HG03439 (cell line): ENCODE measurements at regions not wholly inside any gene's neighbourhood (a gene's known extent, or its start where the extent isn't known, plus 50 kb on each side); places are given as distances from the start of the nearest gene placed in this dataset.

Source experiments
- ATAC-seq: cut with Tn5 transposase; IDR thresholded peaks from one replicate; pipeline ENCODE4 v1.9.1; 2021; ENCODE audit warnings: mild to moderate bottlenecking, moderate library complexity; ENCODE audit not compliant: unreplicated experiment

DNA sequence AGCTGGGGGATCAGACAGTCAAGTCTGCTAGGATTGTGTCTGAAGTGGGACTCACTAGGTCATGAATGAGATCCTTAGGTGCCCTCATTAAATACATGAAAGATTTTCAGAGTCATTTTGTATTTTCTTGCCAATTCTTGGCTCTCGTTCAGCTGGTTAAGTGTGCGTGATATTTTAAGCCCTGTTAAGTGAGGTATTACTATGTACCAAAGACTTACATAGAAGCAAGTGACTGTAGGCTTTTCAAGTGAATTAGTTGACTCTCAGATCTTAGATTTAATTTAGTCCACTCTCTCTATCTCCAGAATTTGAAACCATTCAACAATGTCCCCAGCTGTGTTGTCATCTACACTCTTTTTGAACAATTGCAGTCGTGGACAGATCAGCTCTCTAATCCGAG, 219.4 kb downstream of the FOXL1 start:
- ATAC-seq: no peak

DNA sequence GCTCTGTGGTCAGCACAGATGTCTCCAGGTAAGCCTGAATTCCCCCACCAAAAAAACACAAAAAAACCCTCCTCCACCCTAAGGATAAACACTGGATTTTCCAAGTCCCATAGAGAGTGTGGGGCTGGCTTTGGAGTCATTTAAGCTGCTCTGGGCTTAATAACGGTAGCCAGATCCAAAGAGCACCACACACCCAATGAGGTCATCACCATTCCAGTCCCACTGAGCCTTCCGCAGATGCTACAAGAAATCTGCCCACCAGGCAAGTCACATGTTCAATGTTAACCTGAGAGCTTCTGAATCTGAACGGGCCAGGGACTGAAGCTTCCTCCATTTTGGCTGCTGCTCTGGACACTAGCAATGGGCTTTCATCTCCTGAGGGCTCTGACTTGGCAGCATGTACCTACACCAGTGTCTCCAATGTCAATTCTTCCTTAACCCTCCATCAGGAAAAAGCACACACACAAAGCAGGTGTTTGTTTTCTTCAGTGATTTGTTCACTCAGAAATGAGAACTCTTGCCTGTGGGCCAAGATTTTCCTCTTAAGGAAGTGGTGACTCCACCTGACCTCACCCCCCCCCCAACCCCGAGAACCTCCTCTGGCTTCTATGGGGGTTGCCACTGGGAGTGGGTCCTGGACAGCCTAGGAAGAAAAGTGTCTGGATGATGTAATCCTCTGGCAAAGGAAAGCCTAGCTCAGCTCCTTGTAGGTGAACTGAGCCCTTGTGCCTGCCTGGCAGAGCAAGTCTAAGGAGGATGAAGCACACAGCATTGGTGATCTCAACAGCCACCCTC, 220.1 kb downstream of the FOXL1 start:
- no peak for ATAC-seq

DNA sequence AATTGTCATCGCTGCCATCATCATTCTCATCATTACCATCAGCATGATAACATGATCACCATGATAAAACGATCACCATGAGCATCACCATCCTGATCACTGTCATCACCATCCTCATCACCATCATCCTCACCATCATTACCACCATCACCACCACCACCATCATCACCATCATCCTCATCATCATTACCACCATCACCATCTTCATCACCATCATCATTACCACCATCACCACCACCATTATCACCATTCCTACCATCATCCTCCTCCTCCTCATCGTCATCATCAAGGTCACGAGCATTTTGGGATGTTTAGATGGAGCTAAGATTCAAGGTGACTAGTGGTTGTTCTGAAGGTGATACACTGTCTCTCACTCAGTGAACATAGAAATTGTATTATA, 221.0 kb downstream of the FOXL1 start:
- ATAC-seq: no peak

DNA sequence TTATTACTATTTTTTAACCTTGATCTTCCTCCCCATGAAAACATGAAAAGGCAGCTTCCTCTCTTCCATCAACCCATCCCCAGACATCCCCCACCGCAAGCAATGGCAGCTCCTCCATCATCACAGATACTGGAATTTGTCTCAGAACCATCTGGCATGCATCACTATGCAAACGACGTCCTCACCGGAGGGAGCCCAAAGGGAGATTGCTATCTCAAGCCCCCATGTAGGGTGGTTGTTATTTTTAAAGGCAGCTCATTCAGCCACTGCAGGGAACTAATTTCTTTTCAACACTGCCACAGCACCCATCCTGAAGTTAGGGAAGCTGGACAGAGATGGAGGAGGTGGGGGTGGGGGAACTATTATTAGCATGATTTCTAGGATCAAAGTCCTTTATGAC, 222.5 kb downstream of the FOXL1 start:
- no peak for ATAC-seq

DNA sequence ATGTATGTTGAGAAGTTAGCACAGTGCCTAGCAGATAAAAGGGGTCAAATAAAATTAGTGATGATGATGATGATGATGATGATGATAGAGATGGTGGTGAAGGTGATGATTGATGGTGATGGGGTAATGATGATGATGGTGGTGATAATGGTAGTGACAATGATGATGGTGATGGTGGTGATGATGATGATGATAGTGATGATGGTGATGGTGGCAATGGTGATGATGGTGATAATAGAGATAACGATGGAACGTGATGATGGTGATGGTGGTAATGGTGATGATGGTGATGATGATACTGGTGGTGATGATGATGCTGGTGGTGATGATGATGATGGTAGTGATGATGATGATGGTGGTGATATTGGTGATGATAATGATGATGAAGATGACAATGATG, 223.7 kb downstream of the FOXL1 start:
- no peak for ATAC-seq

DNA sequence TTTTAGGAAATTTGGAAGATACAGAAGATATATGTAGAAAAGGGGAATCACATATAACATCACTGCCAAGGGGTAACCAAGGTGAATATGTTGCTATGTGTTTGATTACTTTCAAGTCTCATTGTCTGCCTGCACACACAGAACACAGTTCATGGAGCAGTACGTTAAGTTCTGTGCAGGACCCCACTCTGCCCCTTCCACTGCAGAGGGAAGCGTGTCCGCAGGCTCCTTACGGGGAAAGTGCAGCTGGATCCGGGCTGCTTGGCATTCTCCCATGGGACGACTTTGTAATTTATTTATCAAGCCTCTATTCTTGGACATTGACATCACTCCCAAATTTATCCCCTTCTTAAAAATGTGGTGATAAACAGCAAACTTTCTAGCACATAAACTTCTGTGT, 226.8 kb downstream of the FOXL1 start:
- no peak for ATAC-seq

DNA sequence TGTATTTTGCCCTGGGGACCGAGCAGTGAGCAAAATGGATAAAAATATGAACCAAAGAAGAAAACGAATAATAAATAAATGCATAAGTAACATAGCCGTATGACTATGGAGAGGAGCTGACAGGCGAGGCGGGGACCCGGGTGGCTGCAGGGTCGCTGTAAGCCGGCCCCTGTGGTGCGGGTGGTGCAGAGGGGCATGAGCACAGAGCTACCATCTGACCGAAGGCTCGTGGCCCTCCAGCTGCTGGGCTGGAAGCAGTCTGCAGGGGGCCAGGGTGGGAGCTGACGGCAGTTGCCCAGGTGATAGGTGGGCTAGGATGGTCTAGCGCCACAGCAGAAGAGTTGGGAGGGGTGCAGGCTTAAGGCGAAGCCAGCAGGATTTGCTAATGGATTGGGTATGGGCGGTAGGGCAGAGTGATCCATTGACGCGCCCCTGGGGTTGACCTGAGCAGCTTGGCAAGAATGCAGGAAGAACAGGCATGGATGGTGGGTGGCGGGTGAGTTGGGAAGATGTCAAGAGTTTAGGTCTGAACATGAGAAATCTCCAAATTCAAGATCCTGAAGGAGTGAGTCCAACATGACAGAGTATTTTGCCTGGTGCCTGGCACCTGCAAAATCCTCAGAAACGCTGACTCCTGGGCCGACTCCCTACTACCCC, 228.0 kb downstream of the FOXL1 start:
- no peak for ATAC-seq

DNA sequence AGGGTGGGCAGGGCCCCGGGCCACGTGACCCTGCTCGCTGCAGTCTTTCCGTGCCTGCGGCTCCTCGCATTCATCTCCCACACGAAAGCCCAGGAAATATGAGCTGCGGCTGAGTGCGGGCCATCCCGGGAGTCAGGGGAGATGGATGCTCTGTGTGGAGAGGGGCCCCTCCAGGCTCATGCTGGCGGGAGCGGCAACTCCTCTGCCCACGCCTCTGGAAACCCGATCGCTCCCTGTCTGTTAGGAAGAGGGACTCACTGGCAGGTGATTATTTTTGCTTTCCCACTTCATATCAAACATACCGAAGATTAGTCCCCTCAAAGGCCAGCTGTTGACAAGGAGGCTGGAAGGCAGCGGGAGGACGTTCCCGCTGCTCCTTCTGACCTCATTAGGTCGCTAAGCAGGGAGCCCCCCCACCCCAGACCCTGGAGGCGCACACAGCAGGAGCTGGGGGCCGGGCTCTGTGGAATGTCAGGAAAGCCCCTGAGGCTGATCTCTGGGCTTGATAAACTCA, 228.5 kb downstream of the FOXL1 start:
- ATAC-seq: no peak

DNA sequence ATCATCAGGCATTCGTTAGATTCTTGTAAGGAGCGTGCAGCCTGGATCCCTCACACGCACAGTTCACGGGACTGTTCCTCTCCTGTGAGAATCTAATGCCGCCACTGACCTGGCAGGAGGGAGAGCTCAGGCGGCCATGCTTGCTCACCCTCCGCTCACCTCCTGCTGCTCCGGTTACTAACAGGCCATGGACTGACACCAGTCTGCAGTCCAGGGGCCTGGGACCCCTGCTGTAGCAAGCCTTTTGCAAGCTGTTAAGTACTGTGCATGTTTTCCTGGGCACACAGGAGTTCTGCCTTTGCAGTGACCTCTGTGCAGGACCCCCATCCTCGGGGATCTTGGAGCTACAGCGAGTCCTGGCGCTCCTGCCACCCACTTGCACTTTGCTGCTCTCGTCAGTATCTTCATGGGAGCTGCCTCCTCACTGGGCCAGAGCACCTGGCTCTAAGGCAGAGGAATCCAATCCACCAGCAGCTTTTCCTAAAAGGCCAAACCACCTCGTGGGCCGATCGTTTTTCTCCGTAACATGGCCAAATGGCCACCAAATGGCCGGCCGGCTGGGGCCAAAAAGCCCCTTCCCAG, 230.6 kb downstream of the FOXL1 start:
- ATAC-seq: no peak

DNA sequence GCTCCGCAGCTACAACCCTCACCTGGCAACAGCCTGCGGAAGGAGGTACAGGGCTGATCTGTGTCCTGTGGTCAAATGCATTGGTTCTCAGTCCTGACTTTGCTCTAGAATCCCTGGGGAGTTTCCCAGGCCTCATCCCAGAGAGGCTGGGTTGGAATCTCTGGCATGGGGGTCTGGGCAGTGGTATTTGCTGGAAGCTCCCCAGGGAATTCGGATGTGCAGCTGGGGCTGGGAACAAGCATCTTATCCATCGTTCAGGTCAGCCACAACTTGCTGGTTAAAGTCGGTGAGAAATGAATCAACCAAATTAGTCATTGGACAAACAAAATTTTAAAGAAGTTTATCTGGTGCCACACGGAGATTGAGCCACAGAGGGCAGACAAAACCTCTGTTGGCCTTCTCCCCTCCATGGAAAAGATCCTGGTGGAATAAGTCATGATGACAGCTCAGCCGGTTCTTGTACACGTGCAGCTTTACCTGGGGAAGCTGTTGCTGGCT, 231.2 kb downstream of the FOXL1 start:
- ATAC-seq: no peak

DNA sequence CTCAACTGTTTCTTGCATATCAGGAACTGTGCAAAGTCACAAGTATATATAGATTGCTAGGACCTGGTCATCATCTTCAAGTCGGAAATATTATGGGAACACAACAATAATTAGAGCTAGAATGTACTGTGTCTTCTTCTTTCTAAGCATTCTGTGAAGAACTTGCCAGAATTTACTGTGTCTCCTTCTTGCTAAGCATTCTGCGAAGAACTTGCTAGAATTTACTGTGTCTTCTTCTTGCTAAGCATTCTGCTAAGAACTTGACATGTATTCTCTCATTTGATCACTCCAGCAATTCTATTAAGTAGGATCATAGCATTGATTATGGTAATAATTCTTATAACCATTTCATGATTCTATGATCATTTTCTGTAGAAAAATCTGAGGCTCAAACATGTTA, 231.7 kb downstream of the FOXL1 start:
- ATAC-seq: no peak

DNA sequence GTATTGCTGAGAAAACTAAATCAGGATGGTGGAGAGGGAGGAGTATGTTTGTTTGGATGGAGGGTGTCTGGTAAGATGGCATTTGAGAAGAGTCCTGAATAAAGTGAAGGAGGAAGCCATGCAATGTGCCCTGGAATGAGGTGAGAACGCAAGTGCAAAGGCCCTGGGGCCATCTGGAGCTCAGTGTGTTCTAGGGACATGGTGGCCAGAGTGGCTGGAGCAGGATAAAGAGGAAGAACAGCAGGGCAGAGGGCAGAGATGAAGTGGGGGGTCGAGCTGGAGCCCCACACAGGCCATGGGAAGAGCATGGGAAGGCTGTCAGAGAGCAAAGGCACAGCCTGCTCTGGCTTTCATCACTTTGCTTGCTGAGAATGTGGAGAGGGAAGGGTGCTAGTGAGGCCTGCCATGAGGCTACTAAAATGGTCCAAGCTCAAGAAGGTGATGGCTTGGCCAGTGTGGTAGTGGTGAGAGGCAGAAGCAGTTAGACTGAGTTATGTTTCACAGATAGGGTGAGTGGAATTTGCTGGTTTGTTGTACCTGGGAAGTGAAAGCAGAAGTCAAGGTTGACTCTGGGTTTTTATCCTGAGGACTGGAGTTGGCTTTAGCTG, 234.1 kb downstream of the FOXL1 start:
- ATAC-seq: no peak

DNA sequence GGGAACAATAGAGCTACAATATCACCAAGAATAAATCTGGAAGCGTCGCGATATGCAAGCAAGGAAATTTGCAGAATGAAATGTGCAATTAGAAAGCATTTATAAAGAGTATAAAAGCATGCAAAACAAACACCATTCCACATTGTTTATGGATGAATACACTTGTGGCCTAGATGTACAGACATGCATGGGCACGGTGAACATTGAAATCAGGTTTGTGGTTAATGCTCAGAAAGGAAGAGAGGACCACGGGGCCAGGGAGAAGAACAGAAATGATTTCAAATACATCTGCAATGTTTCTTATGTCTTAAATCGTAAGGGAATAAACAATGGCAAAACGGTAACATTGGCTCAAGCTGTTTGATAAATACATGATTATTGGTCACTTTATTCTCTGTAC, 235.9 kb downstream of the FOXL1 start:
- ATAC-seq: no peak

DNA sequence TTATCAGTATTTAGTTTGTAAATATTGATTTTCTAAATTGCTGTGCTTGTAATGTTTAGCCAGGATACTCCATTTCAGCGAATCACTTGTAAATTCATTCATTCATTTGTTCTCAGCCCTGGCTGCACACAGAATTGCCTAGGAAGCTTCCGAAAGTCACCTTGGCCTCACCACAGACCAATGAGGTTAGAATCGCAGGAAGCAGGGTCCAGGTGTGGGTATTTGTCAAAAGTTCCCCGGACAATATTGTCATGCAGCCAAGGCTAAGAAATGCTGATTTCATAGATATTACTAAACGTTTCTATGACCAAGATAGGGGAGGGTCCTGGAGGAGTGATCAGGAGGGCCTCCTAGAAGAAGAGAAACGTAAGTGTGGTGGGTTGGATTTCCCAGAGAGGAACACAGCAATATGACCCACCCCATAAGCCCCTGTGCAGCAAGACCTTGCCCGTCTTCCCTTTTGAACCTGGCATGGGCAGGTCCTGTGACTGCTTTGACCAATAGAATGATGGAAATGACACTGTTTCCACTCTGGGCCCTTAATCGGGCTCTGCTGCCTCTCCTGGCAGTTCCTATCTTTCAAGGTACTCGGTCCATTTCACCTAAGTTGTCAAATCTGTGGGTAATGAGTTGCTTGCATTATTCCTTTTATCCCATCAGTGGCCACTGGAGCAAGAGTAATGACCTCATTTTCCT, 238.7 kb downstream of the FOXL1 start:
- ATAC-seq: no peak

DNA sequence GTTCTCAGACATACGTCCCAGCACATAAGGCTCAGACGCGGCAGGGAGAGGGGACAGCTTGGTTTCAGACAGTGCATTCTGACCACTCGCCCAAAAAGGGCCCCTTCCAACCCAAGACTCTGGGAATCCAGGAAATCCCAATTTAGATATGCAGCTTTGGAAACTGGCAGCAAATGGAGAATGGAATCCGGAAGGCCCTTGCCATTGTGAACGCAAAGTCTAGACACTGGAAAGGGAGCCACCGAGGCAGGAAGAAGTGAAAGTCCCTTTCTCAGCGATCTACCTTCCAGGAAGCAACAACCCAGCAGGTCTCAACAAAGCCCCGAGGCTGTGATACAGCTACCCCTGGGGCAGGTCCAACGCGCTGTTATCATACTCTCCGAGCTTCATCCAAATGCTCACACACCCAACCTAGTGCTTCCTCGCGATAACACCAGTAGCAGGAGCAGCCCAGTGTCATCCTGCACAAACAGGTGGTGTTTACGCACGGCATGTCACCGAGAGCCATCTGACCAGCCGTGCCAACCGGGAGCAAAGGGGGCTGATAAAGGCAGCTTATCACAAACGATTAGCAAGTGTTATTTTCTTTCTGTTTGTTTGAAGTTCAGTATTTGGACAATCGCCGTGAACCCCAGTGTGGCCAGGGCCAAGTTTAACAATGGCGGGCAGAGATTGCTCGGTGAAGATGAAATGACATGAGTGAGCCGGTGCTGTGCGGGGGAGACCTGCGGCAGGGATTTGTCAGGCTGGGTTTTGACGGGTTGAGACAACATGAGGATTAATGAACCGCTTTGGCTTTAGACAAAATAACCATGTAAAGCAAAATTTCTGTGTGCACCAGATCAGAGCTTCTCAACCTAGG, 240.6 kb downstream of the FOXL1 start:
- ATAC-seq: no peak

DNA sequence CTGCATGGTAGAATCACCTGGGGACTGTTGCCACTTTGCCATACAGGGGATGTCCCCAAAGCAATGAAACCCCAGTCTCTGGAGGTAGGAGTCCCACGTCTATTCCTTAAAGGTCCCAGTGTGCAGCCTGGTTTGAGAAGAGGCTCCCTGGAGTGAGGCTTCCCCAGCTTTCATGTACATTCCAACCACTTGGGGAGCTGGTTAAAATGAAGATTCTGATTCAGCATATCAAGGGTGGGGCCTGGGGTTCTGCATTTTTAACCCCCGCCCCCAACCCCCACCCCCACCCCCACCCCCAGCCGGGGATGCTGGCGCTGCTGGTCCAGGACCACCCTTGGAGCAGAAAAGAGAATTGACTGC, 241.2 kb downstream of the FOXL1 start:
- no peak for ATAC-seq

DNA sequence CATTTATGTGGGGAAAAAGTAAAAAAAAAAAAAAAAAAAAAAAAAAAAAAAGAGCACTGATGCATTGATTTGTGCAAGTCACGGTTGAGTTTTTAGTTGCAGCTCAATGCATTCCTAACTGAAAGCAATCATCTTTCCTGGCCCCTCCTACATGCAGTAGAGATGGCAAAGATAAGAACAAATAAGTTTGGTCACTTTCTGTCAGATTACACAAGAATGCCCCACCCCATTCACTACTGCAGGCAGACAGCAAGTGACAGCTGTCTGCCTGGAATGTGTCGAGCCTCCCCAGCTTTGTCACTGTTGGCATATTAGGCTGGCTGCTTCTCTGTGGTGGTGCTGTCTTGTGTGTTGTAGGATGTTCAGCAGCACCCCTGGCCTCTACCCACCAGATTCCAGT, 243.5 kb downstream of the FOXL1 start:
- ATAC-seq: no peak

DNA sequence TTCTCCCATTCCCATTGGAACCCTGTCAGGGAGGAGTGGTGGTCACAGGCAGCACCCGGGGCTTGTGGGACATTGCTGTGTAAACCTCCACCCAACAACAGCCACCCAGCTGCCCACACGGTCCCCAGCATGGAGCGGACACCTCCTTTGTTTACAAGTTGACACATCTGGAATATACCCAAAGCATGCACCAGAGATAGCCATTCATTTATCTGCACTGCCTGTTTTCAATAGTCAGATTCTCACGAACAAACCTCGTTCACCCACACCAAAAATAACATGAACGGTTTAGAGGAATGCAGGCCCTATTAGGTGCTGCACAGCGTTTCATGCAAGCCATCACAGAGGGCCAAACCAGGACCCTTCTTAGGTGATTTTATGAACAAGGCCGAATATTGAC, 244.8 kb downstream of the FOXL1 start:
- no peak for ATAC-seq

DNA sequence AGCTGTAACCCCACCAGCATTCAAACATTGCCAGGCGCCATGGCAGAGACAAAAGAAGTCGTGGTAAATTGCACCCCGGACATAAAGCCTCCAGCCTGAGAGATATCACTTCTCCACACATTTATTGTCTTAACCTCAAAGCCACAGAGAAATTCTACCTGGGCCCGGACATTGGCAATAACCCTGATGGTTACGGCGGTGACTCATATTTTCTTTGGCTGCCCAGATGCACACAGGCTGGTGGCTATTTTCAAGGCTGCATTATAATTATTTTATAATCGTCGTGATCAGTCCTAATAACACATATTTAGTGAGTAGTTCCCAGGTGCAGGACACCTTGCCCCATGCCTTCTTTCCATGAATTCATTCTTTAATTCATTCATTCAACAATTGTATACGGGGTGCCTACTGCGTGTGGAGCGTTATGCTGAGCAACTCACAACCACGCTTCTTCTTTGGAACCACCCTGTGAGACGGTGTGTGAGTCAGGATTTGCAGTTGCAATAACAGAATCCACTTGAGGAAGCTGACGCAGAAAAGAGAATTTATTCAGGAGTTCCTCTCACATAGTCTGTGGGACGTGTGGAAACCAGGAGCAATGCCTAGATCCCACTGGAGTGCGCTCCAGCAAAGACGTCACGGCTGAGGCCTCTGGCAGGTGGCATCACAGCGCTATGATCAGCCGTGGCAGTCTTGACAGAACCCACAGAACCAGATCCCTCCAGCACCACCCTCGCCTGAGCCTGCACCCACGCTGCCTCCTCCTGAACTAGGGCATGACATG, 245.7 kb downstream of the FOXL1 start:
- ATAC-seq: no peak
